ENCODE measurements at regions not wholly inside any gene's neighbourhood (a gene's known extent, or its start where the extent isn't known, plus 50 kb on each side); places are given as distances from the start of the nearest gene placed in this dataset.

DNA sequence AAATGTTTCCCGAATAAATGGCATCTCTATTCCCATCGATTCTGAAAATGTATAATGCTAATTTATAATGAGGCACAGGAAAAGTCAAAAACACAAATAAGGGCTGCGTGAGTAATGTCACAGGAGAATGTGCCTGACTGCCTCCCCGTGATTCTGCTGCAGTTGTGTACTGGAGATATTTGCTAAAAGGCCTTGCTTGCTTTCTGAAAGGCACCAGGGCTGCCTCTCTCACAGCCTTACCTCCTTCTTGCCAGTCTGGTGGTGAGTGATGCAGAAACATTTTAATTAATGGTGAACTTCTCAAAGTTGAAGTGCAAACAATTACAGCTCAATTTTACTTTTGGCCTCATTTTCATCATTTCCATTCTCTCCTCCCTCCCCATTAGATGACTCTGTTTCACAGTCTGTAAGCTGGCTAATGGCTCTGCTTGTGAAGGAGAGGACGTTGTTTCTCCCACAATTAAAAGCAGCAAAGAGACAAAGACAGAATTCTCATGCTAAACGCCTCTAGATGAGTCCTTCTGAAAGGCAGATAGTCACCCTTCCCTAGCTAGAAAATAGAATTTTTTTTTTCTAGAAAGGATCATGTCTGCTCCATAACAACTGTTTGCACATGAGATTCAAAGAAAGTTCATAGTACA is 377.6 kb downstream of the MDFIC start:
- H3K23ac ChIP-seq (ENCODE audit: insufficient read length) = no peak overlapping the region
- H2AK5ac ChIP-seq (ENCODE audit: low read depth, low read length) = no peak overlapping the region
- DNase-seq (ENCODE audit: low read depth in 1 of 2, low spot score in 2 of 2) (peak in 1 of 2 experiments; percentile 3), FAIRE-seq (peak; percentile 19)
- H3K9me3 ChIP-seq (ENCODE audit: insufficient read depth in 2 of 2, low read depth in 1 of 2, low read length in 1 of 2) = no peaks in the 10 kb centered on the region; a peak in 1 of 4 replicates
- H2BK12ac ChIP-seq (ENCODE audit: low read depth, low read length) = no peak overlapping the region
- ChIA-PET POLR2A (ENCODE audit: partially characterized antibody) (no interaction called here), CTCF (ENCODE audit: partially characterized antibody) (interaction anchor here (0.6 kb wide), 1 partner anchor 710 kb away, joined by 3 read pairs; no protein-coding TSS in a partner anchor)
- H4K5ac ChIP-seq (ENCODE audit: insufficient read length, low read depth, low read length) = no peak overlapping the region
- H3K79me2 ChIP-seq (ENCODE audit: control insufficient read depth in 1 of 2, insufficient read depth in 2 of 2, low read length in 2 of 2) = no peaks in the 10 kb centered on the region
- H2AFZ ChIP-seq (ENCODE audit: low read length) = no peak overlapping the region
- H3K23me2 ChIP-seq (ENCODE audit: low read depth, low read length) = no peaks in the 10 kb centered on the region
- 0 out of 7 replicates have a peak, but pooled peaks cover 0 to 2% (median 0%) of the 10 kb centered on the region in 4 experiments for H3K4me1 ChIP-seq (replicated peaks in 1 of 4; ENCODE audit: control insufficient read depth in 3 of 4, insufficient read depth in 4 of 4, low read length in 3 of 4)
- no peak overlapping the region for H3K56ac ChIP-seq (replicated peaks; ENCODE audit: insufficient read length, low read depth, low read length)
- H2BK20ac ChIP-seq (ENCODE audit: low read length) = no peak overlapping the region
- no peak overlapping the region for H2BK15ac ChIP-seq (ENCODE audit: low read length)
- peaks cover 0 to 2% (median under 1%) of the 10 kb centered on the region in 4 experiments; a peak in 4 of 7 replicates for H3K27me3 ChIP-seq (replicated peaks in 1 of 4; ENCODE audit: control insufficient read depth in 3 of 4, extremely low read depth in 1 of 4, insufficient read depth in 3 of 4, low read length in 3 of 4)
- H3K36me3 ChIP-seq (ENCODE audit: control insufficient read depth in 2 of 4, insufficient read depth in 4 of 4, low read length in 3 of 4) = no peaks in the 10 kb centered on the region
- H2BK5ac ChIP-seq (ENCODE audit: low read depth, low read length) = no peak overlapping the region
- no peak overlapping the region for H3K27ac ChIP-seq (ENCODE audit: low read depth, low read length)
- no peak overlapping the region for H3K4ac ChIP-seq (replicated peaks; ENCODE audit: insufficient read length, low read depth, low read length)
- WGBS, 2 experiments (ENCODE audit: extremely low coverage in 1 of 2, insufficient coverage in 1 of 2, insufficient read length in 1 of 2, insufficient replicate concordance in 2 of 2, low coverage in 1 of 2, low lambda C conversion rate in 2 of 2, missing lambda C conversion rate in 1 of 2) = 46% methylated on average over 6 of the region's 6 CpGs; no CpG with 5 or more reads in 1 of the 2 experiments
- H2BK120ac ChIP-seq (replicated peaks; ENCODE audit: low read depth, low read length) = no peak overlapping the region
- no peak overlapping the region for H3K18ac ChIP-seq (ENCODE audit: extremely low read depth, low read length)
- H4K20me1 ChIP-seq (replicated peaks in 1 of 2; ENCODE audit: control insufficient read depth in 1 of 2, insufficient read depth in 2 of 2, low read length in 2 of 2) = no peaks in the 10 kb centered on the region
- H3K9ac ChIP-seq (replicated peaks in 1 of 4; ENCODE audit: extremely low read depth in 1 of 4, low read depth in 3 of 4, low read length in 3 of 4) = no peak overlapping the region
- H3K14ac ChIP-seq (ENCODE audit: insufficient read length) = no peak overlapping the region
- H4K91ac ChIP-seq (replicated peaks; ENCODE audit: insufficient read length, low read length) = no peak overlapping the region
- no peaks in the 10 kb centered on the region for H3K79me1 ChIP-seq (ENCODE audit: low read depth, low read length)
- peak overlapping the region in 1 of 2 experiments; percentile 40; a peak in 1 of 4 replicates for H3K4me2 ChIP-seq (ENCODE audit: insufficient read depth in 1 of 2, low read depth in 2 of 2, low read length in 2 of 2)
- H3K4me3 ChIP-seq (ENCODE audit: extremely low read depth in 1 of 4, insufficient read depth in 2 of 4, low read depth in 3 of 4, low read length in 4 of 4) = no peak overlapping the region
- no peak overlapping the region for H4K8ac ChIP-seq (ENCODE audit: extremely low read depth, insufficient read depth, low read length)
- peak; percentile 82 for TF ChIP-seq NANOG (IDR thresholded peaks at IDR 0.05; ENCODE audit: insufficient read depth, low read depth, low read length, poor library complexity, severe bottlenecking)
- TF ChIP-seq ZNF274 (IDR thresholded peaks at IDR 0.05; ENCODE audit: borderline replicate concordance, extremely low read depth, low read length) = no peak
- TF ChIP-seq, protein P1, sequence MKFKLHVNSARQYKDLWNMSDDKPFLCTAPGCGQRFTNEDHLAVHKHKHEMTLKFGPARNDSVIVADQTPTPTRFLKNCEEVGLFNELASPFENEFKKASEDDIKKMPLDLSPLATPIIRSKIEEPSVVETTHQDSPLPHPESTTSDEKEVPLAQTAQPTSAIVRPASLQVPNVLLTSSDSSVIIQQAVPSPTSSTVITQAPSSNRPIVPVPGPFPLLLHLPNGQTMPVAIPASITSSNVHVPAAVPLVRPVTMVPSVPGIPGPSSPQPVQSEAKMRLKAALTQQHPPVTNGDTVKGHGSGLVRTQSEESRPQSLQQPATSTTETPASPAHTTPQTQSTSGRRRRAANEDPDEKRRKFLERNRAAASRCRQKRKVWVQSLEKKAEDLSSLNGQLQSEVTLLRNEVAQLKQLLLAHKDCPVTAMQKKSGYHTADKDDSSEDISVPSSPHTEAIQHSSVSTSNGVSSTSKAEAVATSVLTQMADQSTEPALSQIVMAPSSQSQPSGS (IDR thresholded peaks at IDR 0.05; ENCODE audit: low read length) = no peak
- TF ChIP-seq SP1 (IDR thresholded peaks at IDR 0.05; ENCODE audit: low read depth, low read length) = 0 out of 2 replicates have a peak, but pooled peaks have one; percentile 10
- no peak for TF ChIP-seq BRCA1 (IDR thresholded peaks at IDR 0.05; ENCODE audit: low read depth, low read length)
- TF ChIP-seq CBX5 (IDR thresholded peaks at IDR 0.05; ENCODE audit: low read depth, low read length) = no peak
- TF ChIP-seq, protein P2, sequence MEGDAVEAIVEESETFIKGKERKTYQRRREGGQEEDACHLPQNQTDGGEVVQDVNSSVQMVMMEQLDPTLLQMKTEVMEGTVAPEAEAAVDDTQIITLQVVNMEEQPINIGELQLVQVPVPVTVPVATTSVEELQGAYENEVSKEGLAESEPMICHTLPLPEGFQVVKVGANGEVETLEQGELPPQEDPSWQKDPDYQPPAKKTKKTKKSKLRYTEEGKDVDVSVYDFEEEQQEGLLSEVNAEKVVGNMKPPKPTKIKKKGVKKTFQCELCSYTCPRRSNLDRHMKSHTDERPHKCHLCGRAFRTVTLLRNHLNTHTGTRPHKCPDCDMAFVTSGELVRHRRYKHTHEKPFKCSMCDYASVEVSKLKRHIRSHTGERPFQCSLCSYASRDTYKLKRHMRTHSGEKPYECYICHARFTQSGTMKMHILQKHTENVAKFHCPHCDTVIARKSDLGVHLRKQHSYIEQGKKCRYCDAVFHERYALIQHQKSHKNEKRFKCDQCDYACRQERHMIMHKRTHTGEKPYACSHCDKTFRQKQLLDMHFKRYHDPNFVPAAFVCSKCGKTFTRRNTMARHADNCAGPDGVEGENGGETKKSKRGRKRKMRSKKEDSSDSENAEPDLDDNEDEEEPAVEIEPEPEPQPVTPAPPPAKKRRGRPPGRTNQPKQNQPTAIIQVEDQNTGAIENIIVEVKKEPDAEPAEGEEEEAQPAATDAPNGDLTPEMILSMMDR (IDR thresholded peaks at IDR 0.05; ENCODE audit: control extremely low read depth in 1 of 3, insufficient read depth in 1 of 3, low read depth in 1 of 3, low read length in 3 of 3) = no peak
- TF ChIP-seq SIN3A (conservative IDR thresholded peaks at IDR 0.05 in 1 of 2, IDR thresholded peaks at IDR 0.05 in 1 of 2; ENCODE audit: low read depth in 1 of 2, low read length in 2 of 2) = no peak
